Suprapubic skin (tissue), 4 donors: ENCODE measurements at regions not wholly inside any gene's neighbourhood (a gene's known extent, or its start where the extent isn't known, plus 50 kb on each side); places are given as distances from the start of the nearest gene placed in this dataset.

ENCODE experiments used
- CTCF ChIP-seq, 2 donors: fragments of 200-600 bp in 1 of 2; fragments of 450-650 bp in 1 of 2; sonication (generic) in 1 of 2; IDR thresholded peaks; one replicate each; pipeline ENCODE4 v1.5.1; 2016 to 2019; ENCODE audit warnings: antibody characterized with exemption in 2 of 2, mild to moderate bottlenecking in 1 of 2, moderate library complexity in 1 of 2
- EP300 ChIP-seq: sonication (generic); formaldehyde crosslinking; IDR thresholded peaks from one replicate; pipeline ENCODE4 v1.6.1; 2017; ENCODE audit warnings: antibody characterized with exemption
- POLR2A ChIP-seq, 2 donors: fragments of 450-650 bp; IDR thresholded peaks; one replicate each; pipeline ENCODE4 v1.6.1; 2017; ENCODE audit warnings: antibody characterized with exemption in 2 of 2, mild to moderate bottlenecking in 2 of 2, moderate library complexity in 2 of 2
- POLR2AphosphoS5 ChIP-seq, 3 donors: sonication (generic); formaldehyde crosslinking; IDR thresholded peaks; one replicate each; pipeline ENCODE4 v1.6.1; 2017; ENCODE audit warnings: antibody characterized with exemption in 3 of 3

DNA sequence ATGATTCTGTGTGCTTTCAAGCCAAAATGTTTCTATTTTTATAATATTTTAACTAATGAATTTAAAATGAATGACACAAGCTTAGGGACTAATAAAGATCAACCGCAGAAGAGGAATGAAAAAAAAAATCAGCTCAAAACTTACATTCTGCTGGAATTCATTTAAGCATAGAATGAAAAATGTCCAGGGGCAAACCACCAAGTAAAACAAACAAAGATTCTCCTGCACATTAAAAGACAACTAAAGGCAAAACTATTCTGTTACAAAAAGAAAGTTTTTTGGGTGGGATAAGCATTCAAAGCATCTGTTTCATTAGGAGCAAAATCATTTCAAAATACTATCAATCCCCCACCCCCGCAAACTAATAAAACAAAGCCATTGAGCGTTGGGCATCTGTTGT, 99.3 kb upstream of the SOX11 start:
- TF ChIP-seq POLR2A (IDR thresholded peaks at IDR 0.05) (no peak), CTCF (IDR thresholded peaks at IDR 0.05) (no peak), EP300 (no peak), POLR2AphosphoS5 (IDR thresholded peaks at IDR 0.05) (no peak)
